ENCODE measurements at regions not wholly inside any gene's neighbourhood (a gene's known extent, or its start where the extent isn't known, plus 50 kb on each side); places are given as distances from the start of the nearest gene placed in this dataset.
"Not testable (repeated sequence)": the region's sequence is repeated elsewhere in the genome, so short reads cannot be mapped to it uniquely, and the experiment has no call there.

- in situ Hi-C loops (cut with HindIII; ENCODE audit: low pct_unique_long_range_greater_than_20kb, low sequenced_read_pairs) = no loop called here
- no peak for DNase-seq (ENCODE audit: low read depth, low spot score)
Measured at GRCh38 chr1:213622365-213623063, 365.3 kb upstream of the PROX1 start.

- peak; percentile 62 for DNase-seq (ENCODE audit: low read depth, low spot score)
- in situ Hi-C loops (cut with HindIII; ENCODE audit: low pct_unique_long_range_greater_than_20kb, low sequenced_read_pairs) = no loop called here
Measured at GRCh38 chr1:213623064-213623581, 364.6 kb upstream of the PROX1 start.

GRCh38 chr1:213623862-213624261 lies 363.9 kb upstream of the PROX1 start:
- DNase-seq (ENCODE audit: low read depth, low spot score) = no peak
- in situ Hi-C loops (cut with HindIII; ENCODE audit: low pct_unique_long_range_greater_than_20kb, low sequenced_read_pairs) = no loop called here

- in situ Hi-C loops (cut with HindIII; ENCODE audit: low pct_unique_long_range_greater_than_20kb, low sequenced_read_pairs); DNase-seq (ENCODE audit: low read depth, low spot score): not testable (repeated sequence)
Measured at GRCh38 chr1:213636778-213637177, 351.0 kb upstream of the PROX1 start.

- in situ Hi-C loops (cut with HindIII; ENCODE audit: low pct_unique_long_range_greater_than_20kb, low sequenced_read_pairs) = no loop called here
- DNase-seq (ENCODE audit: low read depth, low spot score) = no peak
Measured at GRCh38 chr1:213641312-213641711, 346.5 kb upstream of the PROX1 start.

GRCh38 chr1:213643360-213643759 lies 344.4 kb upstream of the PROX1 start:
- in situ Hi-C loops (cut with HindIII; ENCODE audit: low pct_unique_long_range_greater_than_20kb, low sequenced_read_pairs) = no loop called here
- no peak for DNase-seq (ENCODE audit: low read depth, low spot score)

- in situ Hi-C loops (cut with HindIII; ENCODE audit: low pct_unique_long_range_greater_than_20kb, low sequenced_read_pairs) = no loop called here
- no peak for DNase-seq (ENCODE audit: low read depth, low spot score)
Measured at GRCh38 chr1:213647864-213648650, 339.7 kb upstream of the PROX1 start.

GRCh38 chr1:213649373-213649772 lies 338.4 kb upstream of the PROX1 start:
- DNase-seq (ENCODE audit: low read depth, low spot score) = no peak
- in situ Hi-C loops (cut with HindIII; ENCODE audit: low pct_unique_long_range_greater_than_20kb, low sequenced_read_pairs) = no loop called here

- in situ Hi-C loops (cut with HindIII; ENCODE audit: low pct_unique_long_range_greater_than_20kb, low sequenced_read_pairs) = no loop called here
Measured at GRCh38 chr1:213650603-213651002, 337.2 kb upstream of the PROX1 start.

GRCh38 chr1:213651077-213651476 lies 336.7 kb upstream of the PROX1 start:
- DNase-seq (ENCODE audit: low read depth, low spot score) = no peak
- in situ Hi-C loops (cut with HindIII; ENCODE audit: low pct_unique_long_range_greater_than_20kb, low sequenced_read_pairs) = no loop called here

More at GRCh38 chr1:213650603-213651002, 337.2 kb upstream of the PROX1 start:
- no peak for DNase-seq (ENCODE audit: low read depth, low spot score)

- in situ Hi-C loops (cut with HindIII; ENCODE audit: low pct_unique_long_range_greater_than_20kb, low sequenced_read_pairs) = no loop called here
- no peak for DNase-seq (ENCODE audit: low read depth, low spot score)
Measured at GRCh38 chr1:213652109-213652508, 335.7 kb upstream of the PROX1 start.

GRCh38 chr1:213656039-213656438 lies 331.7 kb upstream of the PROX1 start:
- DNase-seq (ENCODE audit: low read depth, low spot score) = no peak
- in situ Hi-C loops (cut with HindIII; ENCODE audit: low pct_unique_long_range_greater_than_20kb, low sequenced_read_pairs) = no loop called here

- no peak for DNase-seq (ENCODE audit: low read depth, low spot score)
- in situ Hi-C loops (cut with HindIII; ENCODE audit: low pct_unique_long_range_greater_than_20kb, low sequenced_read_pairs) = no loop called here
Measured at GRCh38 chr1:213656503-213656902, 331.3 kb upstream of the PROX1 start.

- in situ Hi-C loops (cut with HindIII; ENCODE audit: low pct_unique_long_range_greater_than_20kb, low sequenced_read_pairs) = no loop called here
- no peak for DNase-seq (ENCODE audit: low read depth, low spot score)
Measured at GRCh38 chr1:213657013-213657412, 330.8 kb upstream of the PROX1 start.

GRCh38 chr1:213657879-213658278 lies 329.9 kb upstream of the PROX1 start:
- DNase-seq (ENCODE audit: low read depth, low spot score) = no peak
- in situ Hi-C loops (cut with HindIII; ENCODE audit: low pct_unique_long_range_greater_than_20kb, low sequenced_read_pairs) = no loop called here

GRCh38 chr1:213658457-213658856 lies 329.3 kb upstream of the PROX1 start:
- DNase-seq (ENCODE audit: low read depth, low spot score) = no peak
- in situ Hi-C loops (cut with HindIII; ENCODE audit: low pct_unique_long_range_greater_than_20kb, low sequenced_read_pairs) = no loop called here

- in situ Hi-C loops (cut with HindIII; ENCODE audit: low pct_unique_long_range_greater_than_20kb, low sequenced_read_pairs) = no loop called here
- no peak for DNase-seq (ENCODE audit: low read depth, low spot score)
Measured at GRCh38 chr1:213659580-213660547, 327.9 kb upstream of the PROX1 start.

GRCh38 chr1:213661302-213661701 lies 326.5 kb upstream of the PROX1 start:
- in situ Hi-C loops (cut with HindIII; ENCODE audit: low pct_unique_long_range_greater_than_20kb, low sequenced_read_pairs) = no loop called here
- peak; percentile 60 for DNase-seq (ENCODE audit: low read depth, low spot score)
